Natural killer cell (primary cell): ENCODE measurements at regions not wholly inside any gene's neighbourhood (a gene's known extent, or its start where the extent isn't known, plus 50 kb on each side); places are given as distances from the start of the nearest gene placed in this dataset.

ENCODE experiments used
- ATAC-seq, 3 donors: fragments of 150-1000 bp in 2 of 3; fragments of 200-7000 bp in 1 of 3; cut with Tn5 transposase; 1 replicate in 1 of 3; 2 replicates in 2 of 3; pipeline ENCODE4 v1.10.0; 2021; ENCODE audit warnings: mild to moderate bottlenecking in 2 of 3, moderate library complexity in 2 of 3
- DNase-seq, 2 donors: peaks; one replicate each; pipeline versions ENCODE4 v3.0.0 to v3.0.0-alpha.2; 2013 to 2021; ENCODE audit warnings: mixed read lengths in 1 of 2
- H3K27ac ChIP-seq: one replicate; pipeline ENCODE4 v1.5.1; 2013; ENCODE audit warnings: mild to moderate bottlenecking, low read length
- H3K27me3 ChIP-seq: one replicate; pipeline ENCODE4 v1.6.1; 2013; ENCODE audit warnings: low read length; ENCODE audit not compliant: control insufficient read depth, insufficient read depth
- H3K36me3 ChIP-seq: one replicate; pipeline ENCODE4 v1.6.1; 2013; ENCODE audit warnings: low read length; ENCODE audit not compliant: control insufficient read depth, insufficient read depth
- H3K4me1 ChIP-seq: one replicate; pipeline ENCODE4 v1.6.1; 2013; ENCODE audit warnings: low read length; ENCODE audit not compliant: control insufficient read depth, insufficient read depth
- H3K4me3 ChIP-seq: one replicate; pipeline ENCODE4 v1.5.1; 2013; ENCODE audit warnings: low read length
- H3K9me3 ChIP-seq: one replicate; pipeline ENCODE4 v1.6.1; 2013; ENCODE audit warnings: low read length; ENCODE audit not compliant: control insufficient read depth, insufficient read depth
- H3K27ac Mint-ChIP-seq, 2 donors: one replicate each; pipeline ENCODE4 v1.8.0; 2022; ENCODE audit warnings: mild to moderate bottlenecking in 2 of 2, mixed read lengths in 2 of 2, moderate library complexity in 1 of 2
- H3K27me3 Mint-ChIP-seq, 2 donors: one replicate each; pipeline ENCODE4 v1.8.0; 2022; ENCODE audit warnings: low read depth in 2 of 2, mixed read lengths in 2 of 2
- H3K36me3 Mint-ChIP-seq: one replicate; pipeline ENCODE4 v1.8.0; 2022; ENCODE audit warnings: mixed read lengths
- H3K4me1 Mint-ChIP-seq, 2 donors: one replicate each; pipeline ENCODE4 v1.8.0; 2022; ENCODE audit warnings: mixed read lengths in 2 of 2
- H3K4me3 Mint-ChIP-seq: one replicate; pipeline ENCODE4 v1.8.0; 2022; ENCODE audit warnings: mild to moderate bottlenecking, moderate library complexity, mixed read lengths
- H3K9me3 Mint-ChIP-seq, 2 donors: one replicate each; pipeline ENCODE4 v1.8.0; 2022; ENCODE audit warnings: mixed read lengths in 2 of 2
- CTCF ChIP-seq: fragments of 200-600 bp; IDR thresholded peaks from one replicate; pipeline ENCODE4 v1.8.0; 2022; ENCODE audit warnings: antibody characterized with exemption
- WGBS: methylation state at CpG from one replicate; pipeline ENCODE4 v1.1.7; 2013; ENCODE audit warnings: missing lambda C conversion rate; ENCODE audit not compliant: insufficient coverage; 5-methylcytosine and 5-hydroxymethylcytosine counted together
- intact Hi-C: fragments of 100-400 bp; cut with micrococcal nuclease; formaldehyde crosslinking; loops from one replicate; pipeline ENCODE4 v1.14.2; 2022

- intact Hi-C loops: loop anchor here (1.0 kb wide), 1 partner anchor 20 kb away; no protein-coding TSS in a partner anchor
- peak overlapping the region; percentile 85 to 86 for H3K27ac Mint-ChIP-seq
- no peaks in the 10 kb centered on the region for H3K9me3 Mint-ChIP-seq
- Histone ChIP-seq H3K4me3 (no peak overlapping the region), H3K36me3 (no peaks in the 10 kb centered on the region), H3K9me3 (peaks cover 2% of the 10 kb centered on the region), H3K27me3 (no peaks in the 10 kb centered on the region), H3K4me1 (peaks cover 24% of the 10 kb centered on the region), H3K27ac (peak overlapping the region; percentile 15)
- H3K4me3 Mint-ChIP-seq: no peak overlapping the region
- H3K36me3 Mint-ChIP-seq: no peaks in the 10 kb centered on the region
- WGBS: 100% methylated on average over 1 of the region's 1 CpG
- DNase-seq: no peak
- H3K4me1 Mint-ChIP-seq: peaks cover 36 to 54% of the 10 kb centered on the region in 2 donors
- no peaks in the 10 kb centered on the region for H3K27me3 Mint-ChIP-seq
- no peak for TF ChIP-seq CTCF
- no peak for ATAC-seq
These were observed 731.3 kb downstream of the UQCRFS1 start for GRCh38 chr19:28481674-28482073.

- peaks cover 25 to 32% of the 10 kb centered on the region in 2 donors for H3K4me1 Mint-ChIP-seq
- TF ChIP-seq CTCF: no peak
- no peak for ATAC-seq
- Histone ChIP-seq H3K27ac (no peak overlapping the region), H3K9me3 (peaks cover 2% of the 10 kb centered on the region), H3K4me3 (no peak overlapping the region), H3K36me3 (no peaks in the 10 kb centered on the region), H3K4me1 (peaks cover 23% of the 10 kb centered on the region), H3K27me3 (no peaks in the 10 kb centered on the region)
- DNase-seq: no peak
- intact Hi-C loops: no loop called here
- H3K27ac Mint-ChIP-seq: no peak overlapping the region
- H3K4me3 Mint-ChIP-seq: no peak overlapping the region
- no peaks in the 10 kb centered on the region for H3K36me3 Mint-ChIP-seq
- 63% methylated on average over 4 of the region's 5 CpGs for WGBS
- no peaks in the 10 kb centered on the region for H3K27me3 Mint-ChIP-seq
- H3K9me3 Mint-ChIP-seq: no peaks in the 10 kb centered on the region
These were observed 737.4 kb downstream of the UQCRFS1 start for GRCh38 chr19:28475525-28475924.

GRCh38 chr19:28472843-28473242 is 740.1 kb downstream of the UQCRFS1 start:
- no peaks in the 10 kb centered on the region for H3K9me3 ChIP-seq
- peaks cover 51 to 52% of the 10 kb centered on the region in 2 donors for H3K4me1 Mint-ChIP-seq
- peak overlapping the region; percentile 66 to 70 for H3K27ac Mint-ChIP-seq
- H3K4me3 ChIP-seq: no peak overlapping the region
- ATAC-seq: no peak
- no peaks in the 10 kb centered on the region for H3K27me3 ChIP-seq
- no peak for TF ChIP-seq CTCF
- H3K4me3 Mint-ChIP-seq: no peak overlapping the region
- no peak overlapping the region for H3K27ac ChIP-seq
- peaks cover 44% of the 10 kb centered on the region for H3K4me1 ChIP-seq
- no peaks in the 10 kb centered on the region for H3K36me3 Mint-ChIP-seq
- no peaks in the 10 kb centered on the region for H3K9me3 Mint-ChIP-seq
- intact Hi-C loops: no loop called here
- WGBS: 25% methylated on average over 6 of the region's 7 CpGs
- no peaks in the 10 kb centered on the region for H3K27me3 Mint-ChIP-seq
- DNase-seq: no peak
- H3K36me3 ChIP-seq: no peaks in the 10 kb centered on the region

- Mint-ChIP-seq H3K4me3 (no peak overlapping the region), H3K4me1 (peaks cover 57 to 58% of the 10 kb centered on the region in 2 donors), H3K9me3 (no peaks in the 10 kb centered on the region), H3K27me3 (no peaks in the 10 kb centered on the region), H3K27ac (peak overlapping the region in 1 of 2 donors; percentile 70), H3K36me3 (no peaks in the 10 kb centered on the region)
- intact Hi-C loops: no loop called here
- H3K4me3 ChIP-seq: no peak overlapping the region
- H3K4me1 ChIP-seq: peaks cover 44% of the 10 kb centered on the region
- H3K36me3 ChIP-seq: no peaks in the 10 kb centered on the region
- DNase-seq: no peak
- 87% methylated on average over 7 of the region's 7 CpGs for WGBS
- no peak for ATAC-seq
- no peaks in the 10 kb centered on the region for H3K9me3 ChIP-seq
- no peak overlapping the region for H3K27ac ChIP-seq
- no peaks in the 10 kb centered on the region for H3K27me3 ChIP-seq
- TF ChIP-seq CTCF: no peak
These were observed 741.0 kb downstream of the UQCRFS1 start for GRCh38 chr19:28471731-28472510.
